Cerebellar cortex (tissue), 1 donor: ENCODE measurements at regions not wholly inside any gene's neighbourhood (a gene's known extent, or its start where the extent isn't known, plus 50 kb on each side); places are given as distances from the start of the nearest gene placed in this dataset.
"Not testable (repeated sequence)": the region's sequence is repeated elsewhere in the genome, so short reads cannot be mapped to it uniquely, and the experiment has no call there.

Source experiments
- DNase-seq: peaks from one replicate; pipeline ENCODE4 v3.0.0-alpha.2; 2015; ENCODE audit warnings: low spot score

DNA sequence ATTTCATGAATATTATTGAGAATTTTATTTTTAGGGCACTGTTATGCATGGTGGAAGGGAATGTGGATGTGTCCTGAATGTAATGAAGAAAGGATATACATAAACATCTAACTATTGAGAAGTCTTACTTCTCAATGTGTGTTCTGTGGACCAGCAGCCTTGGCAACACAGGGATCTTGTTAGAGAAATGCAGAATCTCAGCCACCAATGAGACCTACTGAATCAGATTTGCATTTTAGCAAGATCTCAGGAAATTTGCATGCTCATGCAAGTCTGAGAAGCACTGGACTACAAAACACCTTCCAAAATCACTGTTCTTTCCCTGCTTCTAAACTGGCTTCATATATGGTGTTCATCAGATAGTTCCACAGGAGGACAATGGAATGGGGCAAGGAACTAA lies 139.7 kb upstream of the WDFY3 start:
- DNase-seq: no peak

DNA sequence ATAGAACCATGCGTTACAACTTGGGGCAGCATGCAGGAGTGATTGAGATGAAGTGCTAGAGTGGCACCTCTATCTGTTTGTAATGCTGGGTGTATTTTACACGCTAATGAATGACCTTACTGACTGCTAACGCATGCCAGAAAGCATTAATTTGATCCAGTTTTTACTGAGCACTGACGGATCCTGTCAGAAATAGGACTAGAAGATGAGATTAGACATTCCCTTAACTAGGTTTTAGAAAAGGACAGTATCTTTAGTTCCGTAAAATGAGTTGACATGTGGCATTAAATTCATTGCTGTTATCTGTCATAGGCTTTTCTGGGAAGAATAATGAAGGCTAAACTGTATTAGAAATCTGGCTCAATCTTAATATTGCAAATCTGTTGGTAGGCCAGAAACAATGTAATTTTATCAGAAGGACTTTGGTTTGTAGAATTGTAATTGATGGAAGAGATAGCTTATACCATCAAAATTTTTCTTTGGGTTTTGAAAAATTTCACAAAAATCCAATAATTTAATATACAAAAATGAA lies 140.4 kb upstream of the WDFY3 start:
- DNase-seq: no peak

DNA sequence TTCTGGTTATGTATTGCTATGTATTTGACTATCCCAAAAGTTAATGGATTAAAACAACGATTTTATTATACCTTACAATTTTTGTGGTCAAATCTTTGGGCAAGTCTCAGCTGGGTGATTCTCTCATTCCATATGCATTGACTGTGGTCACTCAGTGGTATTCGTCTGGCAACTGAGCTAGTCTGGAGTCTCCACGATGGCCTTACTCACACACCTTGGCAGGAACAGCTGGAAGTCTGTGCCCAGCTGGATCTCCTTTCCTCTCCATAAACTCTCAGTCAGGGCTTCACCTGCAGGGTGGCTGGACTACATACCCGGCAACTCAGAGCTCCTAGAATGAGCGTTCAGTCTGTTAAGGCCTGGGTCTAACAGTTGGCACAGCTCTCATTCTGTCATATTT lies 141.1 kb upstream of the WDFY3 start:
- no peak for DNase-seq

DNA sequence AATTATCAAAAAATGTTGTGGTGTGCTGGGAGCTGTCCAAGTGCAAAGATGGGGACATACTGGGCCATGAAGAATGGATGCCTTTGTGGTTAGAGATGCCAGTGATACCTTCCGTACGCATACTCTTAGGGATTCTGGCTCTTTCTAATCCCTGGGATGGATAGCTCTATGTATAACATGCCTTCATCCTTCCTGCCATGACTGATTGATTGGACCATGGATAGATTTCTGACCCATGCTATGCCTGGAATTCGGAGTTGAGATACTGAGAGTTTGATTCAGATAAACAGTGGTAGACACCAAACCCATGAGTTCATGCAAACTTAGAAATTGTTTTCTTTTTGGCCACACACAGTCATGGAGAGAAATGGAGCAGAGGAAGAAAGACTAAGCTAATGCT lies 147.2 kb upstream of the WDFY3 start:
- DNase-seq: no peak

- DNase-seq: no peak
Observed at GRCh38 chr4:85114526-85114925, 148.0 kb upstream of the WDFY3 start.

DNA sequence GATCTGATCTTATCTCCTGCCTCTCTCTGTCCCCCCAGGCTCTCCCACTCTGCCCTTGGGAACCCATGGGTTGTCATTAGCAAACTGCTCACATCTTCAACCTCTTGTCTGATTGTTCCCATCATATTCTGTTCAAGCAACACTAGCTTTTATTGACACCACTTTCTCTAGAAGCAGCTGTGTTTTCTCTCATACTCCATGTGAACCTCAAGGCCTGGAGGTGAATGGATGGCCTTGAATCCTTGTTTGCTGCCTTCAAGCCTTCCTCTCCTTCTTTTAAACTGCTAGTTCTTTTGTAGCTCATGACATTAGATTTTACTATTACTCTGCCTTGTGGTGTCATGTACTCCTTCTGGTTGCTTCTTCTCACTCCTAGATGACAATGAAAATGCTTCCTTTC lies 149.5 kb upstream of the WDFY3 start:
- no peak for DNase-seq

GRCh38 chr4:85125688-85126087 lies 159.2 kb upstream of the WDFY3 start:
- no peak for DNase-seq

DNA sequence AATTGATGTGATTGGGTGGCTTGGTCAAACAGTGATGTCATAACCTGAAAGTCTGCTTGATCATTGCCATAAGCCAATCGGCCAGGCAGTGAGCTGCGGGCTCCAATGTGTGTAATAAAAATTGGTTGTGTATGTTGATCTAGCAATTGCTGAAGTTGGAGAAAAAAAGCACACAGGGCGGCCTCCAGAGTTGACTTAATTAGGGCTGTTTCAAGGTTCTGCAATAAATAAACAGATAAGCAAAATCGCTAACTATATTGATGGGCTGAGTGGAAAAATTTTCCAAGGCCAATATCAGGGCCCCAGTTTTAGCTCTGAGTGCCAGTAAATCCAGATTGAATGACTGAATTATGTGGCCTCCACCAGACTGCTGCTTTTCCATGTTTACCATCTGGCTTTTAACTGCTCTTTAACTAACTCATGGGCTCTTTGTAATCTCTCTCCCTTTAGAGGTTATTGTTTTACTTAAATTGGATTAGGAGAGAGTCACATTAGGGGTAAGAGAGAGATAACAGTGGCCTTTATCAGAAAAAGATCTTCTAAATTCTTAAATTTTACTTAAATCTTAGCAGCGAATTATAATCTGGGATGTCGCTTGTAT lies 160.6 kb upstream of the WDFY3 start:
- DNase-seq: no peak

- peak; percentile 41 for DNase-seq
Observed at GRCh38 chr4:85127653-85128052, 161.2 kb upstream of the WDFY3 start.

GRCh38 chr4:85128246-85129204 lies 162.0 kb upstream of the WDFY3 start:
- DNase-seq: no peak

- not testable (repeated sequence) for DNase-seq
Observed at GRCh38 chr4:85129354-85130125, 163.1 kb upstream of the WDFY3 start.

GRCh38 chr4:85132117-85132516 lies 165.6 kb upstream of the WDFY3 start:
- DNase-seq: no peak

DNA sequence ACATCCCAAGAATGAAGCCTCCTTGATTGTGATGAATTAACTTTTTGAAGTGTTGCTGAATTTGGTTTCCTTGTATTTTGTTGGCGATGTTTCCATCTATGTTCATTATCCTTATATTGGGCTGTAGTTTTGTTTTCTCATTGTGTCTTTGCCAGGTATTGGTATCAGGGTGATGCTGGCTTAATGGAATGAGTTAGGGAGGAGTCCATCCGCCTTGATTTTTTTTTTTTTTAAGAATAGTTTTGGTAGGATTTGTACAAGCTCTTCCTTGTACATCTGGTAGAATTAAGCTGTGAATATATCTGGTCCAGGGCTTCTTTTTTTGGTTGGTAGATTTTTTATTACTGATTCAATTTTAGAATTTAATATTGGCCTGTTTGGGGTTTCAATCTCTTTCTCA lies 166.1 kb upstream of the WDFY3 start:
- DNase-seq: no peak

GRCh38 chr4:85139749-85140148 lies 173.3 kb upstream of the WDFY3 start:
- not testable (repeated sequence) for DNase-seq

DNA sequence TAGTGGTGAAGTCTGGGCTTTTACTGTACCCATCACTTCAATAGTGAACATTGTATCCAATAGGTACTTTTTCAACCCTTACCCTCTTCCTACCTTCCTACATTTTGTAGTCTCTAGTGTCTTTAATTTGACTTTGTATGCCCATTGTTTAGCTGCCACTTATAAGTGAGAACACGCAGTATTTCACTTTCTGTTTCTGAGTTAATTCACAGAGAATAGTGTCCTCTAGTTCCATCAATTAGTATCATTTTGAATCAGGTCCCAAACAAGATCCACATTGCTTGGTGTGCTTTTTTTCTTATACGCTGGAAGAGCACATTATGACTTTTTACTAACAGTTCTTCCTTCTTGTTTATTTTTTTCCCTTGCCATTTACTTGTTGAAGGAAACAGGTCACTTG lies 176.0 kb upstream of the WDFY3 start:
- DNase-seq: no peak

- peak; percentile 74 for DNase-seq
Observed at GRCh38 chr4:85147481-85148076, 181.1 kb upstream of the WDFY3 start.

DNA sequence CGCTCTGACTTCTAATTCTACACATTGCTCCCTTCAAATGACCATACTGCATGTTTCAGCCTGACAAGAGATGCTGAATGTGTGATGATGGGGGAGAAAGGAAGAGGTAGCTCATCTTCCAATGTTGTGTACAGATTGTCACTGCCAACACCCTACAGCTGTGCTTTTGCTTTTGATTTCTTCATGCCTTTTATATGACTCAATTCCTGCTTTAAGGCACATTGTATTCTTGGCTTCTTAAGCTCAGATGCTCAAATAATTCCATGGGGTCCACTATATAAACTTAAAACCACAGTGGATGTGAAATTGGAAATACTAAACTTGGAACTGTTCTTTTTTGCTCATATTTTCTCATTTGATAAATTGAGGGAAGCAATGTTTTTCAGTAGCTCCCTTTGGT lies 183.2 kb upstream of the WDFY3 start:
- DNase-seq: no peak

DNA sequence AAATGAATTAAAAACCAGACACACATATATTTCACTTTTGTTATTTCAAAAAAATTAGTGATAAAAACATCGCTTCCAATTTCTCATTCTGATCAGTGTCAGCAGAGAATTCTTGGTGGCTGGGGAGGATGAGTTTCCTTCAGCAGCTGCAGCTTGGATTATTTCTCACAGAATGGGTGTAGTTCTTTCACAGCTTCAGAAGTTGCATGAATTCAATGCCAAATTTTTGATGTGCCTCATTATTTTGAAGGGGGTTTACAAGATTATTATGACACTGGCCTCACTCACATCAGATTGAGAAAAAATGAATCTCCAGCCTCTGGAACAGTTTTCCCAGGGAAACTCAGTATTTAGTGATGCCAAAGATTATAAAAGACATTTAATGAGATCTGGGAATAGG lies 184.9 kb upstream of the WDFY3 start:
- DNase-seq: no peak

GRCh38 chr4:85151786-85152185 lies 185.3 kb upstream of the WDFY3 start:
- DNase-seq: no peak

DNA sequence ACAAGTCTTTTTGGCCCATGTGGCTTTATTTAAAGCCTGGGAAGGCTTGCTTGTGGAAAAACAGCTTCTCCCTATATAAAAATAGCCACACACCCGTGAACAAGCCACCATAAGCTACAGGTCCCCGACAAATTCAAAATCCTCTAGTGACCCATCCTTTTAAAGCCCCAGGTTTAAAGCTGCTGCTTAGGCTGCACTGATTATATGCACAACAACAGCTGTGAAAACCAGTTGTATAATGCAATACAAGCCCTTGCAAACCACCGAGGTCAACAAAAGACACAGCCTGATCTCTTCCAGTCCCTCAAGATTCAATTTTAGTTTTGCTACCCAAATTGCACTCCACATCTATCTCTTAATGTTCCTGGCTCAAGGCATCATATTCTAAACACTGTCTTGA lies 186.0 kb upstream of the WDFY3 start:
- DNase-seq: no peak

GRCh38 chr4:85153221-85153620 lies 186.7 kb upstream of the WDFY3 start:
- DNase-seq: no peak

DNA sequence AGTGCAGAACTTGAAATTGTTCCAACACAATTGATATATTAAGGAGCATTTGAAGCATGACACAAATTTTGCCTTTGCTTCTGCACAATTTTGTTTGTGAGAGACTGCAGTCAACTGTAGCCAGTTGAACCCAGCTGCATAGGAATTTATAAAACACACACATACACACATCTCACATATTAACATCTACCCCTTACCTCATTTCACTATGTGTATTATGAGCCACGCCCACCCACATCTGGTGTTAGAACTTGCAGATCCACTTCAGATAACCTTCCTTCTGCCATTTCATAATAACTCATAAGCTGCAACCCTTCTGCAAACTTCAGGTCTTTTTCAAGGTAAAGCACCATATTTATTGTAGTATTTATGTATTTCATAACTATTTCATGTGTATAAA lies 188.1 kb upstream of the WDFY3 start:
- no peak for DNase-seq
